HEK293T (cell line): ENCODE measurements at regions not wholly inside any gene's neighbourhood (a gene's known extent, or its start where the extent isn't known, plus 50 kb on each side); places are given as distances from the start of the nearest gene placed in this dataset.

Experiments used
- ARNT ChIP-seq: fragments of 450-650 bp; IDR thresholded peaks from 2 replicates; pipeline ENCODE4 v1.6.1; 2017; ENCODE audit warnings: mild to moderate bottlenecking
- BHLHE40 ChIP-seq: fragments of 450-650 bp; IDR thresholded peaks from 2 replicates; pipeline ENCODE4 v1.6.1; 2016; ENCODE audit warnings: mild to moderate bottlenecking, moderate library complexity, borderline replicate concordance
- CTBP1 ChIP-seq: fragments of 450-650 bp; IDR thresholded peaks from 2 replicates; pipeline ENCODE4 v1.6.1; 2016; ENCODE audit warnings: borderline replicate concordance
- ELF4 ChIP-seq: fragments of 450-650 bp; IDR thresholded peaks from 2 replicates; pipeline ENCODE4 v1.6.1; 2017; ENCODE audit warnings: antibody characterized with exemption
- FOXA1 ChIP-seq: fragments of 450-650 bp; IDR thresholded peaks from 2 replicates; pipeline ENCODE4 v1.6.1; 2016; ENCODE audit warnings: mild to moderate bottlenecking
- FOXK2 ChIP-seq: fragments of 450-650 bp; IDR thresholded peaks from 2 replicates; pipeline ENCODE4 v1.6.1; 2016; ENCODE audit warnings: mild to moderate bottlenecking
- FOXM1 ChIP-seq: fragments of 450-650 bp; IDR thresholded peaks from 2 replicates; pipeline ENCODE4 v1.6.1; 2017; ENCODE audit warnings: mild to moderate bottlenecking, borderline replicate concordance
- HDGF ChIP-seq: fragments of 450-650 bp; IDR thresholded peaks from 2 replicates; pipeline ENCODE4 v1.6.1; 2017; ENCODE audit warnings: antibody characterized with exemption, borderline replicate concordance
- L3MBTL2 ChIP-seq: fragments of 450-650 bp; conservative IDR thresholded peaks from 2 replicates; pipeline ENCODE4 v1.6.1; 2016; ENCODE audit warnings: mild to moderate bottlenecking
- NFRKB ChIP-seq: fragments of 450-650 bp; IDR thresholded peaks from 2 replicates; pipeline ENCODE4 v1.6.1; 2016; ENCODE audit warnings: mild to moderate bottlenecking, moderate library complexity
- SP1 ChIP-seq: fragments of 450-650 bp; IDR thresholded peaks from 2 replicates; pipeline ENCODE4 v1.6.1; 2017
- SUZ12 ChIP-seq: fragments of 450-650 bp; IDR thresholded peaks from 2 replicates; pipeline ENCODE4 v1.6.1; 2016; ENCODE audit warnings: mild to moderate bottlenecking
- TARDBP ChIP-seq: fragments of 450-650 bp; IDR thresholded peaks from 2 replicates; pipeline ENCODE4 v1.6.1; 2016
- ZNF384 ChIP-seq: fragments of 450-650 bp; IDR thresholded peaks from 2 replicates; pipeline ENCODE4 v1.6.1; 2016

- TF ChIP-seq BHLHE40 (no peak), FOXM1 (no peak), SP1 (no peak), ARNT (no peak), FOXK2 (no peak), SUZ12 (no peak), NFRKB (no peak), CTBP1 (no peak), ZNF384 (no peak), FOXA1 (no peak), ELF4 (no peak), TARDBP (no peak), HDGF (no peak), L3MBTL2 (no peak)
Observed at GRCh38 chr20:29299811-29300578, 1957.5 kb upstream of the DEFB115 start.
